Frontal cortex (tissue), 3 donors: ENCODE measurements at regions not wholly inside any gene's neighbourhood (a gene's known extent, or its start where the extent isn't known, plus 50 kb on each side); places are given as distances from the start of the nearest gene placed in this dataset.

ENCODE experiments used
- DNase-seq, 2 donors: peaks; one replicate each; pipeline ENCODE4 v3.0.0; 2012; ENCODE audit warnings: low spot score in 2 of 2
- FAIRE-seq: peaks from 2 replicates; lab custom pipeline; 2012; peaks lifted over from hg19 to GRCh38; lab: Jason Lieb, UNC
- donor health status: control.
- donor health status: control.
- donor health status: control.

DNA sequence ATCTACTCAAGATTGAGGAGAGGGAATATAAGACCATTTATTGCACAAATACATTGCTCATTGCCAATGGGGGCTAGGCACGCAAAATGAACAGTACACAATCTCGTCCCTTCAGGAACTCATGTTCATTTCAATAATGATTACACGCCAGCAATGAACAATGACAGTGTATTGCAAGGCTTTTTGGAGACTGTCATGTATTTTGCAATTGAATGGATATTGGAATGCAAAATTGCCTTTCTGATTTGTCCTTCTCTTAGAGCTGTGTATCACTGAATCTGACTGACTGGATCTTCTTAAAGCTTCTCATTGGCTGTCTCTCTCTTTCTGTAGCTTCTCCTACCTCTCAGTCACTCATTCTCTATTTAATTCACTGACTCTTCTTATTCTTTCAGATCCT lies 400.2 kb upstream of the DCN start:
- DNase-seq (no peak), FAIRE-seq (no peak)

GRCh38 chr12:91579516-91580263 lies 397.1 kb upstream of the DCN start:
- DNase-seq = no peak
- no peak for FAIRE-seq

DNA sequence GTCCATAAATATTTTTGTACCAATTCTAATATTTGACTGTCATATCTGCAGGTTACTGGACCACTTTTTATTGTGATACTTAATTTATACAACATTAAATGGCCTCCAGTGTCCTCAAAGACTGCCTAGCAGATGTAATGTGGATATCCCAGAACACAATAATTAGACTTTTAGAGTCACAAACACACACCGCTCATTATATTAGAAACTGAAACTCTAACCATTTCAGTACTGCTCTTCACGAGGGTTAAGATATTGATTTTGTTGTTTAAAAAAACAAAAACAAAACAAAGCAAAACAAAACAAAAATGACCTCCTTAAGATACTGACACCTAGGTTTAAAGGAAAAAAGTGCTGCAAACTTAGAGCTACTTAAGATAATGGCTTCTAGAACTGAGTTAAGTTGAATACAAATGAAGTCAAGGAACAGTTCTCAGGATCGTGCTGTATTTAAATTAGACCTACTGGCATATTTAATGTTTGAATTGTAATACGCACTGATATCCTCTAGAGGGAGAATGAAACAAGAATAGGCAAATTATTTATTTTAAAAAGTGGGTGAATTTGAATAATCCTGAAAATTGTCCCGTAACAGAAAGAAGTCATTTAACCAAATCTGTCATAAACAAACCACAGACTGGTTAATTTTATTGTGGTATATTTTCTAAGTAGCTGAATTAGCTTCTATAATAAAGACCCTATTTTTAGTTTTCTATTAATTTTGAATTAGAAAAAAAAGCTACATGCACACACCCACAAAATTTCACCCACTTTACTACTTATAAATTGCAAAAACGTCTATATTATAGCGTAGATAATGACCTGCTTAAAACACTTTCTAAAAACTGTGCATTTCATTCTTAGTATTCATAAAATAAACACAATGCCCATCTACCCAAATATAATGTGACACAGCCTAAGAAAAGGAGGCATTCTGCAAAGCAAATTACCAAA lies 395.2 kb upstream of the DCN start:
- DNase-seq = peak in 1 of 2 donors; percentile 7
- peak; percentile 87 for FAIRE-seq

GRCh38 chr12:91576432-91576831 lies 393.8 kb upstream of the DCN start:
- no peak for FAIRE-seq
- no peak for DNase-seq

- FAIRE-seq = no peak
- no peak for DNase-seq
Measured at GRCh38 chr12:91575630-91576029, 393.0 kb upstream of the DCN start.

- FAIRE-seq = no peak
- no peak for DNase-seq
Measured at GRCh38 chr12:91574975-91575374, 392.4 kb upstream of the DCN start.

- DNase-seq (no peak), FAIRE-seq (no peak)
Measured at GRCh38 chr12:91574391-91574790, 391.8 kb upstream of the DCN start.

- DNase-seq (no peak), FAIRE-seq (no peak)
Measured at GRCh38 chr12:91572869-91573268, 390.3 kb upstream of the DCN start.

DNA sequence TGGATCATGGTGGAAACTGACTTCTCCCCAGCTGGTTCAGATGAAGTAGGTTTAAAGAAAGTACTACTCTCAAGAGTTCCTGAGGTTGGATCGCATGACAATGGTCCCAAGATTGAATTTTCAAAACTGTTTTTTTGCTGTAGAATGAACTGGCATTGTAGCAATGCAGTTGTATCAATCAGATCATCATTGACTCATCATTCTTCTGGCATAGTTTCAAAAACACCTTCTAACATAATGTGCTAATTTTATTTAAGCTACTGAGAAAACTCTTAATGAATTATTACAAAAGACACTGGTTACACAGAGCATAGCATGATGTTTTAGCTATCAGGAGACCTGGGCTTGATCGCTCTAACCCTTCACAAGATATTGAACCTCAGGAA lies 384.5 kb upstream of the DCN start:
- FAIRE-seq (no peak), DNase-seq (no peak)

DNA sequence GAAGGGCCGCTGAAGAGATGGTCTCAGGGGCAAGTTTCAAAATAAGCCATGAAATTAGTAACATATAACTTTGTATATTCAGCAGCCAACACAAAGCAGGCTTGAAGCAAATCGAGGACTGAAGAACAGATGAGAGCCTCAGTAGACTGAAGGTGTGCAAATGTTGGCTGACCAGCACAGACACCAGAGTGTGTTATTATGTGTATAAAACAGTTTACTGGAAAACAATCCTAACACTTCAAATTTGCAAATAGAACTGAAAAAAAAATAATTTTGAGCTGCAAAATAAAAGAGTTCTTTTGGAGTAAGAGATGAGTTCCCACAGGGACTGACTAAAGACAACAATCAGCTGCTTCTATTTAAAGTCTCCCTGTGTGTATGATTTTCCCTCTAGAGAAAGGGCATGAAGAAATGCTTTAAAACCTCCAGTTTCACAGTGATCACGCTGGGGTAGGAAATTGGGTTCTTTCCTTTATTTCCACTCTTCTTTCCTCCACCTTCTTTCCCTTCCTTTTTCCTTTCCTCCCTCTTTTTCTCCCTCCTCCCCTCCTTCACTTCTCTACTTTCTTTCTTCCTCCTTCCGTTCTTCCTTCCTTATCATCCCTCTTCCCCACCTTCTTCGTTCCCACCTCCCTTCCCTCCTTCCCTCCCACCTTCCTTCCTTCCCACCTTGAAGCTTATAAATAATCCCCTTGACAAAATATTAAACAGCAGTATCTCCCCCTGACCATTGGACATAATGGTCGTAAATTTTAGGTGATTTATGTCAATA lies 383.9 kb upstream of the DCN start:
- FAIRE-seq (no peak), DNase-seq (no peak)

- no peak for FAIRE-seq
Measured at GRCh38 chr12:91565846-91566245, 383.2 kb upstream of the DCN start.

DNA sequence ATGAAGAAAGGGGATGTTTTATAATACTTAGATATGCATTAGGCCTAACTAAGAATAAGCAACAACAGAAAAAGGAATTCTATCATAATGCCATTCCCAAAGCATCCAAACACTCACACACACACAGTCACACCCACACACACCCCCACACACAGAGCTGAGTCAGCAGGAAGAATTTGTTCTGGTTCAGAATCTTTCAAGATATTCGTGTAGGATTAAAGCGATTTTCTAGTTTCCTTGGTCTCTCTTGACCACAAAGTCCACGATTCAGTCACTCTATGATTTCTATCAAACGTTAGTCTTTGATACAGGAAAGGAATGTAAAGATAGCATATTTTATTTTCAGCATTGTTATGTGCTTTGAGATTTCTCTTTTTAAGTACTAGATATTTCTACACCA lies 382.6 kb upstream of the DCN start:
- FAIRE-seq (no peak), DNase-seq (no peak)

More at GRCh38 chr12:91565846-91566245, 383.2 kb upstream of the DCN start:
- no peak for DNase-seq

GRCh38 chr12:91563011-91563765 lies 380.6 kb upstream of the DCN start:
- DNase-seq = no peak
- FAIRE-seq = no peak

GRCh38 chr12:91562476-91562875 lies 379.9 kb upstream of the DCN start:
- DNase-seq = no peak
- FAIRE-seq = no peak

GRCh38 chr12:91561958-91562325 lies 379.3 kb upstream of the DCN start:
- FAIRE-seq (no peak), DNase-seq (no peak)

- DNase-seq (no peak), FAIRE-seq (no peak)
Measured at GRCh38 chr12:91561301-91561957, 378.8 kb upstream of the DCN start.

DNA sequence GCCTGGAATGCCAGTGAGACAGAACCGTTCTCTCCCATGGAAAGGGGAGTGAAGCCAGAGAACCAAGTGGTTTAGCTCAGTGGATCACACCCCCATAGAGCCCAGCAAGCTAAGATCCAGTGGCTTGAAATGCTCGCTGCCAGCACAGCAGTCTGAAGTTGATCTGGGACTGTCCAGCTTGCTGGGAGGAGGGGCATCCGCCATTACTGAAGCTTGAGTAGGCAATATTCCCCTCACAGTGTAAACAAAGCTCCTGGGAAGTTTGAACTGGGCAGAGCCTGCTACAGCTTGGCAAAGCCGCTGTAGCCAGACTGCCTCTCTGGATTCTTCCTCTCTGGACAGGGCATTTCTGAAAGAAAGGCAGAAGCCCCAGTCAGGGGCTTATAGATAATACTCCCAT lies 374.3 kb upstream of the DCN start:
- FAIRE-seq (no peak), DNase-seq (no peak)

GRCh38 chr12:91555436-91556415 lies 373.1 kb upstream of the DCN start:
- FAIRE-seq (no peak), DNase-seq (no peak)
